Stomach smooth muscle (tissue), 2 donors: ENCODE measurements at regions not wholly inside any gene's neighbourhood (a gene's known extent, or its start where the extent isn't known, plus 50 kb on each side); places are given as distances from the start of the nearest gene placed in this dataset.

Experiments used
- H3K27ac ChIP-seq: one replicate; pipeline ENCODE4 v1.7.0; 2013; ENCODE audit warnings: mild to moderate bottlenecking, low read length, inconsistent platforms
- H3K27me3 ChIP-seq, 2 donors: one replicate each; pipeline ENCODE4 v1.7.0; 2013; ENCODE audit warnings: low read length in 2 of 2; ENCODE audit not compliant: insufficient read depth in 2 of 2, control insufficient read depth in 1 of 2
- H3K36me3 ChIP-seq, 2 donors: one replicate each; pipeline ENCODE4 v1.7.0; 2013; ENCODE audit warnings: low read length in 2 of 2; ENCODE audit not compliant: control insufficient read depth in 2 of 2, insufficient read depth in 2 of 2
- H3K4me1 ChIP-seq: one replicate; pipeline ENCODE4 v1.7.0; 2013; ENCODE audit warnings: low read length; ENCODE audit not compliant: control insufficient read depth, insufficient read depth
- H3K4me3 ChIP-seq, 2 donors: one replicate each; pipeline ENCODE4 v1.7.0; 2013; ENCODE audit warnings: low read length in 2 of 2
- H3K9ac ChIP-seq, 2 donors: one replicate each; pipeline ENCODE4 v1.7.0; 2013; ENCODE audit warnings: low read length in 2 of 2, mild to moderate bottlenecking in 1 of 2
- H3K9me3 ChIP-seq, 2 donors: one replicate each; pipeline ENCODE4 v1.7.0; 2013; ENCODE audit warnings: low read length in 2 of 2; ENCODE audit not compliant: control insufficient read depth in 2 of 2
- donor health status: healthy.
- donor health status: Pancreatic carcinoma.

DNA sequence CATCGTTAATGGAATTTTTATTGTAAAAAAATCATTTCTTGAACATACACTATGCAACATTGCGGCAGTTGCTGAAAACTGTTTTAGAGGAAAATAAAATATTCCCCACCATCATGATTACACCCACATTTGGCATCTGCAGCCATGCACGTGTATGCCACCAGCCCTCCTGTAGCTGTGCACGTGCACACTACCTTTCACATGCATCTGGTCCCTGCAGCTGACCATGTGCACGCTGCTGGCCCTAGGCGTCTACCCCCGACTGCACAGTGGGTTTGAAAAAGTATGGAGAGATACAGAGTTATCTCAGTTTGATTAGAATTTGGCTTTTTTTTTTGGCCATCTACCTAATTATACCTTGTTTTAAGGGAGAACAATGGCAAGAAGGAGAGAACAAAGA is 569.8 kb upstream of the IGFBP7 start:
- Histone ChIP-seq H3K4me1 (no peaks in the 10 kb centered on the region), H3K9ac (no peak overlapping the region), H3K27ac (no peak overlapping the region), H3K9me3 (no peaks in the 10 kb centered on the region), H3K27me3 (no peaks in the 10 kb centered on the region), H3K36me3 (no peaks in the 10 kb centered on the region), H3K4me3 (no peak overlapping the region)

DNA sequence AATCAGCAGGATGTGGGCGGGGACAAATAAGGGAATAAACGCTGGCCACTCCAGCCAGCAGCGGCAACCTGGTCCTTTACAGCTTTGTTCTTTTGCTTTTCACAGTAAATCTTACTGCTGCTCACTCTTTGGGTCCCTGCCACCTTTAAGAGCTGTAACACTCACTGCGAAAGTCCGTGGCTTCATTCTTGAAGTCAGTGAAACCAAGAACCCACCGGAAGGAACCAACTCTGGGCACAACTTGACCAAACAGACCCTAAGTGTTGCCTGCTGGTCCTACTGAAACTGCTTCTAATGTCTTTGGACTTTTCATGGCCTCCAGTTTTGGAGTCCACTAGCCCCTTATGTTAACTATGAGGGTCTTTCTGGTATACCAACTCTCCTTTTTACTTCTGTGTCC is 566.2 kb upstream of the IGFBP7 start:
- Histone ChIP-seq H3K9me3 (no peaks in the 10 kb centered on the region), H3K27me3 (no peaks in the 10 kb centered on the region), H3K4me3 (no peak overlapping the region), H3K36me3 (no peaks in the 10 kb centered on the region), H3K27ac (no peak overlapping the region), H3K4me1 (no peaks in the 10 kb centered on the region), H3K9ac (no peak overlapping the region)

DNA sequence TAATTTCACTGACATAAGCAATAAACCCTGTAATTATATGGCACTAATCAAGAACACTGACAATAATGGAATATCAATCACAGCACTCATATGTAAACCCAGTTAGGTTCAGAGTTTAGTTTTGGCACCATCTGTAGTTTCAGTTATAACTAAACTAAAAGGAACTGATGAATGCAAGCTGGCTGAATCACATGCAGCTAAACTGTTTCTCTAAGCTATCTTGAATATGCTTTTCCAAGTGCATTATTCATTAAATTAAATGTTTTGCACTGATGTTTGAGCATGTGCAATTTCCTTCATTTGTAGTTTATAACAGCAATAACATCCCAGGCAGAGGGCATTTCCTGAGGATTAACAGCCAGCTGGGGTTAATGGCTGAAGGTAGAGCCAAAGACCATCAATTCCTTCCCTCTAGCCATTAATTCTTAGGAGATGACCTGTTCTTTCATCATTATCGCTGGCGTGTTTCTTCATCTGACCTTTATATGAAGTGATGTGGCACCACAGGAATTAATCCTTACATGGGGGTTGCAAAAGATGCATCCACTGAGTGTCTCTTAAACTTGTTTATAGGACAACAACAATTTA is 562.8 kb upstream of the IGFBP7 start:
- Histone ChIP-seq H3K9ac (no peak overlapping the region), H3K27ac (no peak overlapping the region), H3K4me3 (no peak overlapping the region), H3K27me3 (no peaks in the 10 kb centered on the region), H3K9me3 (no peaks in the 10 kb centered on the region), H3K36me3 (no peaks in the 10 kb centered on the region), H3K4me1 (no peaks in the 10 kb centered on the region)

DNA sequence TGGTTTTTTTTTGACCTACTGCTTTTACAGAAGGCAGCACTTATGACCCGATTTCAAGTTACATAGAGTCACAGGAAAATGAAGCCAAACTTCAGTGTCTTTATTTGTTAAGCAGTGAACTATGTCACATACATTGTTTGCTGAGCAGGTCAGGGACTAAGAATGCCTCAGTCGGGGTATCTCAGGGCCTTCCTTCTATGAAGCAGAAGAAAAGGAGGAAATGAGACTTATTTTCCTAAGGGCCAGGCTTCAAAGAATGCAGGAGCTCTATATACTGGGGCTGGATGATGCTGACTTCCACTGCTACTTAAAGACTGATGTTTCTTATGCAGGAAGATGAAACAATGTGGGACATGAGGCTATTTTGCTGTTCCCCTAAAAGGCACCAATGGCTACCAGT is 558.4 kb upstream of the IGFBP7 start:
- Histone ChIP-seq H3K4me3 (no peak overlapping the region), H3K36me3 (no peaks in the 10 kb centered on the region), H3K4me1 (no peaks in the 10 kb centered on the region), H3K9me3 (no peaks in the 10 kb centered on the region), H3K27me3 (no peaks in the 10 kb centered on the region), H3K27ac (no peak overlapping the region), H3K9ac (no peak overlapping the region)

DNA sequence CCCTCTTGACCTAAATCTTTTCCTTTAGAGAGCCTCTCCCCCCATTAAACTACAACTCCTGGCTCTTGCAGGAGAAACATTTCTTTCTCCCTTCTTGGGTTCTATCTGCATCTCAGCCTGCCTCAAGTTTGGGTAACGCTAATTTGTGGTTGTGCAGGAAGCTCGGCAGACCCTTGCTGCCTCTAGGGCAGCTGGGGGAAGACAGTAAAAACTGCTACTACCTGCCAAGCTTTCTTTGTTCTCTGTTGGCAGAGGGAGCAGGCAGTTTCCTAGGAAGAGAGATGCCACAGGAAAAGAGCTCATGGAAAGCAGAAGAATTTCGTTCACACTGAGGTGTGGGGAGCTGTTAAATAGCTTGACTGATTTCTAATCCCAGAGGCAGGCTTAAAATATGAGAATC is 555.6 kb upstream of the IGFBP7 start:
- Histone ChIP-seq H3K36me3 (no peaks in the 10 kb centered on the region), H3K4me1 (no peaks in the 10 kb centered on the region), H3K9ac (no peak overlapping the region), H3K9me3 (no peaks in the 10 kb centered on the region), H3K27ac (no peak overlapping the region), H3K27me3 (no peaks in the 10 kb centered on the region), H3K4me3 (no peak overlapping the region)

DNA sequence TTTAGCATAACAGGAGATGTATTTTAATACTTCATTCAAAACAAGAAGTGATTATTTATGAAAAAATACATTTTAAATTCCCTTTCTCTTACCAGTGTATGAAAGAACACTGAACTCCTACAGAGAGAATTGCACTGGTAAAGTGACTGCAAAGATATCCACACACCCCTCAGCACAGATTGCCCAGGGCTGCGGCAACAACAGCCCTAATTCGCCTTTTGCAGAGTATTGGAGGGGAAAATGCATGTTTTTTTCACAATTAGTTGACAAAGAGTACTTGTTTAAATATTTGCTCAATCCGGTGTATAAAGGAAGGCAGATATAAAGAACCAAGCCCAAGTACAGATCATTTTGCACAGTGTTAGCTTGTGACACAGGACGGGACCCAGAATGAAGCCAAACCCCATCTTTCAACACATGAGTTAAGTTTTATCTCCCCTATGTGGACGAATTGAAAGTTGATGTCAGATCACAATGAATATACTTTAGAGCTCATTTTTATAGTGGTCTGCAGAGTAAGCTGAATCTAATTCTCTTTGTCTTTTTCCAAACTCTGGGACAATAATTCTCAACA is 551.4 kb upstream of the IGFBP7 start:
- Histone ChIP-seq H3K4me3 (no peak overlapping the region), H3K27me3 (no peaks in the 10 kb centered on the region), H3K27ac (no peak overlapping the region), H3K4me1 (no peaks in the 10 kb centered on the region), H3K36me3 (no peaks in the 10 kb centered on the region), H3K9ac (no peak overlapping the region), H3K9me3 (no peaks in the 10 kb centered on the region)

DNA sequence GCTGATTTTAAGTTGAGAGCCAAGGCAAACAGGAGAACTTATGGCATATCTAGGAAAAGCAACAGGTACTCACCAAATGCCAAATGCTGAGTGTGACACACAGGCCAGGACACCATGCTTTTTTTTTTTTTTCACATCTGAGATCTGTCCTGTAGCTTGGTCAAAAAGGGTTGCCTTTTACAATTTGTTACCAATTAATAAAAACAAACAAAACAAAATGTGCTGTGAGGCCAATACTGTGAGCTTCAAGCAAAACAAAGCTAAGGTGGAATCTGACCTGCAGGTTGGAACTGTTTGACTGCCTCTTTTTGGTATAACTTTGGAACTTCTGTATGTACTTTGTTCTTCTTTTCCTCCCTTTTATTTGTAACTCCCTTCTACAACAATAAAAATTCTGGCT is 548.5 kb upstream of the IGFBP7 start:
- H3K27ac ChIP-seq = no peak overlapping the region
- no peaks in the 10 kb centered on the region for H3K4me1 ChIP-seq
- no peak overlapping the region for H3K9ac ChIP-seq
- H3K4me3 ChIP-seq = no peak overlapping the region
- H3K9me3 ChIP-seq = no peaks in the 10 kb centered on the region
- no peaks in the 10 kb centered on the region for H3K27me3 ChIP-seq
- H3K36me3 ChIP-seq = no peaks in the 10 kb centered on the region

DNA sequence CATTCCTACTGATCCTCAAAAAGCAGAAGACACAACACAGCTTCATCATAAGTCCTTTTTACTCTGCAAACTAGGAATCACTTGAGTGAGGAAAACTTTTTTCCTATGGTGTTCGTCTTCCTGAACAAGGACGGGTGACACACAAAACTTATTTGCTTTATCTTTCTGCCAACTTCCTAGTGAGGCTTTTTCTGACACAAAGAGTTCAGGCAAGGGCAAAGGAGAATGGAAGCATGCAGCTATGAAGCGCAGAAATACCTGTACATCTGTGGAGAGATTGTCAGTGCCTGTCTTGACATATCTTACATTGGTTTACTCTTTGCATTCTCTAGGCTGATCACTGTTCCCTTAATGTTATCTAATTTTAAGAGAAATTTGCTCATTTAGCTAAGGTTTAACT is 548.0 kb upstream of the IGFBP7 start:
- Histone ChIP-seq H3K9ac (no peak overlapping the region), H3K4me3 (no peak overlapping the region), H3K27me3 (no peaks in the 10 kb centered on the region), H3K36me3 (no peaks in the 10 kb centered on the region), H3K9me3 (no peaks in the 10 kb centered on the region), H3K4me1 (no peaks in the 10 kb centered on the region), H3K27ac (no peak overlapping the region)

DNA sequence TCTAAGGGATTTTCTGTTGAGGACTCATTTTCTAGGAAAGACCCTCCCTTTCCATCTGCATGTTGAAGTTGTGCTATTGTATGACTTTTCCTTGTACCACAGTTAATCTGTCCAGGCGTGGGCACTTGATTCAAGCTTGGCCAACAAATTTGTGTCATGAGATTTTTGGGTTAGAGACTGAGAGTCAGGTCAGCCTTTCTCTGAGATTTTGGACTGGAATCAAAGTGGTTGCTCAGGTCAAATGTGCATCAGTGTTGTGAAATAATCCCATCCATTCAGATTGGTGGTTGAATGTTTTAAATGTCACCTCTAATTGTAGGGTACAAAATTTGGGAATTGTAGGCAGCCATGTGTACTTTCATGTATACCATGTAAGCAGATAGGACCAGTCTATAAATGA is 545.2 kb upstream of the IGFBP7 start:
- H3K27ac ChIP-seq = no peak overlapping the region
- no peaks in the 10 kb centered on the region for H3K4me1 ChIP-seq
- H3K36me3 ChIP-seq = no peaks in the 10 kb centered on the region
- H3K4me3 ChIP-seq = no peak overlapping the region
- H3K27me3 ChIP-seq = no peaks in the 10 kb centered on the region
- no peak overlapping the region for H3K9ac ChIP-seq
- H3K9me3 ChIP-seq = no peaks in the 10 kb centered on the region

DNA sequence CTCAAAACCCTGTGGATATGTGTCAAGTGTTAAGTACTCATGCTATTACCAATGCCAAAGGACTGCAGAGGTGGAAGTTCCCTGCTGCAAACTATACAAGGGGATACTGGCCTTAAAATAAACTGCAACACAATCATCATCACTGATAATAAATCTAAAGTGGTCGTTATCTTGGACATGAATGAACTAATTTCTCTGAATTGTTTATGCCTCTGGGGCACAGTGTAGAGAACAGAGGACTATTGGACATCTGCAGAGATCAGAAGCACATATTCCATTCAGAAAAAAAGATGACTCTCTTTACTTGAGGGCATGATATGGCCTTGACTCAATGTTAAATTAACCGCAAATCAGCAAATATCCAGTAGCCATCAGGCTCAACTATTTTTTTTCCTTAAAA is 542.6 kb upstream of the IGFBP7 start:
- no peaks in the 10 kb centered on the region for H3K9me3 ChIP-seq
- H3K4me1 ChIP-seq = no peaks in the 10 kb centered on the region
- no peak overlapping the region for H3K27ac ChIP-seq
- no peaks in the 10 kb centered on the region for H3K36me3 ChIP-seq
- H3K9ac ChIP-seq = no peak overlapping the region
- no peak overlapping the region for H3K4me3 ChIP-seq
- no peaks in the 10 kb centered on the region for H3K27me3 ChIP-seq

DNA sequence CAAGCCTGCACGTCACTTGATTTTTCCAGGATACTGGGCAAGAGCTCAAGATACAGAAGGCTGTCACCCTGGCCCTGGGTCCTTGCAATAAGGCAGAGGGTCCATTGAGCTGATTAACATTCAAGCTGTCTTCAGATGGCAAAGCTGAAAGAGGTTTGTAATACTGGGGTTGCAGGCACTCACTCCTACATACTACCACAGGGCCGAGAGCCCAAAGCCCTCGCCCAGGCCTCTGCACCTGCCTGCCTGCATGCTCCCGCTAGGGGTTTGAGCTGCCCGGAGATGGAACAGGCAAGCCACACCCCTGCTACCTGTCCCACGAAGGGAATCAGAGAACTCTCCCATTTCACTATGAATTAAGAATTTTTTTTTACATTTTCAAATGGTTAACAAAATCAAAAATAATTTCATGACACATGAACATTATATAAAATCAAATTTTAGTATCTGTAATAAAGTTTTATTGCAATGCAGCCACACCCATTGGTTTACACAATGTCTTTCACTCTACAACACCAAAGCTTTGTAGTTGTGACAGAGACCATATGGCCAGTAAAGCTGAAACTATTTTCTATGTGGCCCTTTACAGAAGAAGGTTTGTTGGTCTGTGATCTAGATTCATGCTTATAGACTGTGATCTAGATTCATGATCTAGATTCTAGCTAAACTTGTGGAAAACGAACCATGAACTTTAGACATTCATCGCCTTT is 530.4 kb upstream of the IGFBP7 start:
- H3K9me3 ChIP-seq = no peaks in the 10 kb centered on the region

More for the DNA sequence above, 530.4 kb upstream of the IGFBP7 start:
- no peak overlapping the region for H3K27ac ChIP-seq
- no peaks in the 10 kb centered on the region for H3K27me3 ChIP-seq
- no peak overlapping the region for H3K4me3 ChIP-seq
- H3K4me1 ChIP-seq = no peaks in the 10 kb centered on the region
- no peaks in the 10 kb centered on the region for H3K36me3 ChIP-seq
- no peak overlapping the region for H3K9ac ChIP-seq
